ENCODE measurements at regions not wholly inside any gene's neighbourhood (a gene's known extent, or its start where the extent isn't known, plus 50 kb on each side); places are given as distances from the start of the nearest gene placed in this dataset.

- peak; percentile 45 for DNase-seq (ENCODE audit: low read depth)
Measured at GRCh38 chrX:39759526-39760224, 338.1 kb downstream of the BCOR start.

DNA sequence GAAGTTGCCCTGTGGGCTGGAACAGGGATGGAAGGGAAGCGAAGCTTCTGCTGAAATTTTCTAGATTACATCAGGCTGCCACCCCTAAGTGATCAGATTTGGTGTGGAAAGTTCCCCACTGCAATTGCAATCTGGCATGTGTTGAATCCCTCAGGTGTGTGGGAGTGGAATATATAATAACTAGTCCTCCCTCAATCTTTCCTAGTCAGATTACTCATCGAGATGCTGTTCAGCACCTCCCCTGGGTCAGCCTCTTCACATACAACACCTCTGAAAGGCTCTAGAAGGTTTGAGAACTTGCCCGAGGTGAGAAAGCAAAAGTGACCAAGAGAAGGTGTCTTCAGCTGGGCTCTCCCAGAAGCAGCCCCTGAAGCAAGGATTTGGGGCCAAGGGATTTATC, 336.8 kb downstream of the BCOR start:
- DNase-seq (ENCODE audit: low read depth) = no peak

DNA sequence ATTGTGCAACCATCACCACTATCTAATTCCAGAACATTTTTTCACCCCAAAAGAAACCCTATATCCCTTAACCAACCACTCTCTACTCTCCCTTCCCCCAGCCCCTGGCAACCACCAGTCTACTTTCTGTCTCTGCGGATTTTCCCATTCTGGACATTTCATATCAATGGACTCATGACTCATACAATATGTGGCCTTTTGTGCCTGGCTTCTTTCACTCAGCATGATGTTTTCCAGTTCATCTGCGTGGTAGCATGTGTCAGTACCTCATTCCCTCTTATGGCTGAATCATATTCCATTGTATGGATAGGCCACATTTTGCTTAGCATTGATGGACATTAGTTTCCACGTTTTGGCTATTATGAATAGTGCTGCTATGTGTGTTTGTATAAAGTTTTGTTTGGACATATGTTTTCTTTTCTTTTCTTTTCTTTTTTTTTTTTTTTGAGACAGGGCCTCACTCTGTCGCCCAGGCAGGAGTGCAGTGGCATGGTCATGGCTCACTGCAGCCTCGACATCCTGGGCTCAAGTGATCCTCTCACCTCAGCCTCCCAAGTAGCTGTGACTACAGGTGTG, 335.4 kb downstream of the BCOR start:
- peak; percentile 65 for DNase-seq (ENCODE audit: low read depth)

DNA sequence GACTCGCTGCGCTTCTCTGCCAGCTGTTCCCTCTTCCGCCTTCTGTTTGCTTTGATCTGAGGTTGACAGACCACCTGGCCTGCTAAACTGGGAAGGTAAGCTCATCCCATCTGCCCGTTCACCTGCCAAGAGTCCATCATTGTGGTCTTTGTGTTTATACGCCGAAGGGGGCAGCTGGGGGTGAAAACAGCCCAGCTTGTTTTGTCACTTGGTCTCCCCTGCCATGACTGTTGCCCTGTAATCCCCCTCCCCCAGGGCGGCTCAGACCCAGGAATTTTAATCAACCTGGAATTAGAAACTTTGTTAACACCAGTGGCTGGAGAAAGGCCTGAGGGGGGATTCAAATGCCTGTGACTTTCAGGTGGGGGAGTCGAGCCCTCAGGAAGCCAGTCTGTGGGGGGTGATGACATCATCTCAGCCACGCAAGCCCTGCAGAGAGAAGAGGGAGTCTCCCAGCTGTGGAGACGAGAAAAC, 333.3 kb downstream of the BCOR start:
- DNase-seq (ENCODE audit: low read depth) = peak; percentile 51

- DNase-seq (ENCODE audit: low read depth) = no peak
Measured at GRCh38 chrX:39765327-39765726, 332.4 kb downstream of the BCOR start.

- DNase-seq (ENCODE audit: low read depth) = no peak
Measured at GRCh38 chrX:39766085-39766726, 331.6 kb downstream of the BCOR start.

- DNase-seq (ENCODE audit: low read depth) = no peak
Measured at GRCh38 chrX:39766855-39767254, 330.9 kb downstream of the BCOR start.

DNA sequence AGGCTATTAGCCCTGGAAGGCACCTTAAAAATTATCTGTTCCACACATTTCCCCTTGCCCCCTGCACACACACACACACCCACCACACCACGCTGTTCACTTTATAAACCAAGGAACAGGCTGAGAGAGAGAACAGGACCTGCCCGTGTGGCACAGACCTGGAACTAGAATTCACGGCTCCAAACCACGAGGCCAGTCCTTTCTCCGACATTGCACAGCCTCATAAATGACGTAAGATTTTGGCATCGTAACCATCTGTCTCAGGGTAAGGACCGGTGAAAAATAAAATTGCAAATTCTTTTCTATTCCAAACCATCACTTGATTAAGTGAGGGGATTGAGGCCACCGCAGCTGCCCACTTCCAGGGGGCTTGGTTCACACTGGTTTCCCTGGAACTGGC, 330.3 kb downstream of the BCOR start:
- DNase-seq (ENCODE audit: low read depth) = no peak

DNA sequence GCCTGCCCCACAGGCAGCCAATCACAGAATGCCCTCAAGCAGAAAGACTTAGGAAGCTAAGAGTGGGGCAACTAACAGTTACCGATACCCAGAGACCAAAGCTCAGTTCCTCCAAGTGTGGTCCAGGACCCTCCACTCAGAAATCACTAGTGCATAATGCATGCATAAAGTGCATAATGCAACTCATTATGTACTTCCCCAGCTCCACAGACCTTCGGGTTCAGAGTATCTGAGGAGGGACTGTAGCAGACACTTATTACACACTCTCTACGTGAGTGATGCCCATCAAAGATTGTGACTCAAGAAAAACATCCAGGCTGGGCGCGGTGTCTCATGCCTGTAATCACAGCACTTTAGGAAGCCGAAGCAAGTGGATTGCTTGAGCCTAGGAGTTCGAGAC, 328.0 kb downstream of the BCOR start:
- DNase-seq (ENCODE audit: low read depth) = no peak

GRCh38 chrX:39771089-39771488, 326.7 kb downstream of the BCOR start:
- no peak for DNase-seq (ENCODE audit: low read depth)

- peak; percentile 40 for DNase-seq (ENCODE audit: low read depth)
Measured at GRCh38 chrX:39772057-39772832, 325.5 kb downstream of the BCOR start.

- DNase-seq (ENCODE audit: low read depth) = no peak
Measured at GRCh38 chrX:39773150-39773549, 324.6 kb downstream of the BCOR start.

DNA sequence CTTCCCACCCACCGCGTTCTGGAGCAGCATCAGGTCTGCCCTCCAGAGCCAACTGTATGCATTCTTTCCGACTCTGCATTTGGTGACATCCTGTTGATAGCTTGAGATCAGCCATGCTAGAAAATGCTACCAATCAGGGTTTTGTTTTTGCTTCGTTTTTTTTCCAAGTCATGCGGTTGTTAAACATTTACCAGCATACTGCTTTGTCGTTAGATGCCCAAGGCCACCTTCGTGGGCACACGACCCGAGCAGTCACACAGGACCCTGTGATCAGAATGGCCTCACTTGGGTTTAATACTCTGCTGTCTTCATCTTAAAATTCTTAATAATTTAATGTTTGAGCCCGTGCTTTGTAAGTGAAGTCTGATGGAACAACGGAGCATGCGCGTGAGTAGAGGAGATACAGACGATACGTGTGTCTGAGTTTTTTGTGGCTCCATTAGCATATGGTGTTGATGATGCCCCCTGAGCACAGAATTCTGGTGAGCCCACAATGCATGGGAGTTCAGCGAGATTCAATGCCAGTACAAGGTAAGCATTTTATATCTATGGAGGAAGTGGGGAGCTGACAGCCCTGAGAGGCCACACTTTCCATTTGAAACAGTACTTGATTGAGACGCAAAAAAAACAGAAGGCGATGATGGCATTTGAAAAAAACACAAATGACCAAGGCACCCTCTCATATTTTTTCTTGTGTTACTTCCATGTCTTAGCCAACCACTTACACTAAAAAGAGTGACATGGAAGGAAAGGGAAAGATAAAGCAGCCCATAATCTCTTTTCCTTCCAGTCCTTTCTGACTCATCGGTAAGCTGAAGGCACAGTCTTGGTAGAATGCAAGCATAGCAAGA, 323.6 kb downstream of the BCOR start:
- peak; percentile 17 for DNase-seq (ENCODE audit: low read depth)

DNA sequence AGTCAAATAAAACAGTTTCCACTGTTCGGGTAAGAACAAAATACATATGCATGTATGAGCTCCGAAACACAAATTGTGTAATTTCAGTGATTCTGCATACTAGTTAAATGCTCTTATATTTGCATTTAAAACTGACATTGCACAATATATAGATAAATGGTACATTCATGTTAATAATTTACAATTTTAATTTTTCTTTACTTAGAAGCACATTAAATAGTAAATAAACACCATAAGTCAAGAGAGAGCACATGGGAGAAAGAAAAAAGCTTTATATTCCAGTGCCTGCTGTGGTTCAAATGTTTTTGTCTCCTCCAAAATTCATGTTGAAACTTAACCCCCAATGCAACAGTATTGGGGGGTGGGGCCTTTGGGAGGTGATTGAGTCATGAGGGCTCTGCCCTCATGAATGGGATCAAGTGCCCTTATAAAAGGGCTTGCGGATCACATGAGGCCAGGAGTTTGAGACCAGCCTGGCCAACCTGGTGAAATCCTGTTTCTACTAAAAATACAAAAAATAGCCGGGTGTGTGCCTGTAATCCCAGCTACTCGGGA, 322.9 kb downstream of the BCOR start:
- no peak for DNase-seq (ENCODE audit: low read depth)

DNA sequence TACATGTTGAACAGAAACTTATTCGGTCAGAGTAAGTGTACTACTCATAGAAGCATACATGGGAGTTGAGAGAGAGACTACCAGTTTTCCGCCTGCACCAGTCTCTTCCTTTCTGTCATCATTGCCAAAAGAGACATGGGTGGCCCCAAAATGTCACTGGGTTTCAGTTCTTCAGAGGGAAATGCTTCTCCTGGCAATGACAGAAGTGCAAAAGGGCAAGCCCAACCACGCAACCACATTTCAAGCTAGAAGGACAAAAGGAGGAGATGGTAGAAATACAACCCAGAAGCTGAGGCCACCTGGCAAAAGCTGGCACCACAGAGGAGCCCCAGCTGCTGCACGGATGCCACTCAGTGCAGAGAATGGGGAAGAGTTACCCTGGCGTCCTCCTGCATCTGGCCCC, 320.1 kb downstream of the BCOR start:
- DNase-seq (ENCODE audit: low read depth) = no peak

DNA sequence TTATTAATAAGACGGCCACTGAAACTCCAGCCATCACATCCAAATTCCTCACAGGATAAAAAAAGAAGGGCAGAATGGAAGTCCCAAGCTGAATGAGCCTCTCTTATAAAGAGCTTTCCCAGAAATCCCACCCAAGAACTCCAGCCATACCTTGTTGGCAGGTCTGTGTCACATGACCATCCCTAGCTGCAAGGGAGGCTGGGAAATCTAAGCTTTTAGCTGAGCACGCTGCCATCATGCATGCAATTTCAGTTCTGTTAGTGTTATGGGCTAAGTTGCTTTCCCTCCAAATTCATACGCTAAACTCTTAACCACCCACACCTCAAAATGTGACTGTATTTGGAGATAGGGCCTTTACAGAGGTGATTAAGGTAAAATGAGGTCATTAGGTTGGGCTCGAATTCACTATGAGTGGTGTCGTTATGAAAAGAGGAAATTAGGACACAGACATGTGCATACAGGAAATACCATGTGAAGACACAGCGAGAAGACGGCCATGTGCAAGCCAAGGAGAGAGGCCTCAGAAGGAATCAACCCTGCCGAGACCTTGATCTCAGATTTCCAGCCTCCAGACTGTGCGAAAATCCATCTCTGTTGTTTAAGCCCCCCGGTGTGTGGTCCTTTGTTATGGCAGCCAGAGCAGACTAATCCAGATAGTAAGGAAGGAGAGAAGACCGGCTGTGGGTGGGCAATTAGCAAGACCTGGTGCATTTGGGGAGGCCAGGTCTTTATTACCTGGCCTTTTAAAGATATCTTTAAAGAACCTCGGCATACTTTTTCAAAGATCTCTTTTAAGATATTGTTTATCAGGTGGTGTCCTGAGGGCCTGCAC, 317.6 kb downstream of the BCOR start:
- DNase-seq (ENCODE audit: low read depth) = no peak

DNA sequence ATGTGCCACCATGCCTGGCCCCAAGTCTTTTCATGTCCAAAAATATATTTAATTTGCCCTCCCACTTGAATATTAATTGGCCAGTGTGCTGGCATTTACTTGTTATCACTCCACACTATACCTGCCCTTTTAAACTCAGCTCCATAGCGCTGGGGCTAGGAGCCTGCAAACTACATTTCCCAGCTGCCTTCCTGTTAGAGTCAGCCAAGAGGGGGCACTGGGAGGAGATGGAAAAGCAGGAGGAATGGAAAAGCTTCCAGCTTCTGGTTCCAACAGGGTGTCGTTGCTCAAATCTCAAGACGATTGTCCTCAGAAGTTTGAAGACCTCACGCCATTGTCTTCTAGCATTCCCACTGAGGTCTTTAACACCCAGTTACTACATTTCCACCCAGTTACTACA, 315.5 kb downstream of the BCOR start:
- DNase-seq (ENCODE audit: low read depth) = no peak

GRCh38 chrX:39787999-39788398, 309.8 kb downstream of the BCOR start:
- DNase-seq (ENCODE audit: low read depth) = no peak

GRCh38 chrX:39788521-39788920, 309.2 kb downstream of the BCOR start:
- DNase-seq (ENCODE audit: low read depth) = no peak

GRCh38 chrX:39791691-39792090, 306.1 kb downstream of the BCOR start:
- no peak for DNase-seq (ENCODE audit: low read depth)
